ENCODE measurements at regions not wholly inside any gene's neighbourhood (a gene's known extent, or its start where the extent isn't known, plus 50 kb on each side); places are given as distances from the start of the nearest gene placed in this dataset.

GRCh38 chr6:22072949-22073348, 223.9 kb downstream of the PRL start:
- ChIA-PET POLR2A (no interaction called here), CTCF (interaction anchor here (0.7 to 1.5 kb wide), 2 partner anchors 14 to 294 kb away, joined by 3 read pairs; no protein-coding TSS in a partner anchor)
- TF ChIP-seq, protein P1, sequence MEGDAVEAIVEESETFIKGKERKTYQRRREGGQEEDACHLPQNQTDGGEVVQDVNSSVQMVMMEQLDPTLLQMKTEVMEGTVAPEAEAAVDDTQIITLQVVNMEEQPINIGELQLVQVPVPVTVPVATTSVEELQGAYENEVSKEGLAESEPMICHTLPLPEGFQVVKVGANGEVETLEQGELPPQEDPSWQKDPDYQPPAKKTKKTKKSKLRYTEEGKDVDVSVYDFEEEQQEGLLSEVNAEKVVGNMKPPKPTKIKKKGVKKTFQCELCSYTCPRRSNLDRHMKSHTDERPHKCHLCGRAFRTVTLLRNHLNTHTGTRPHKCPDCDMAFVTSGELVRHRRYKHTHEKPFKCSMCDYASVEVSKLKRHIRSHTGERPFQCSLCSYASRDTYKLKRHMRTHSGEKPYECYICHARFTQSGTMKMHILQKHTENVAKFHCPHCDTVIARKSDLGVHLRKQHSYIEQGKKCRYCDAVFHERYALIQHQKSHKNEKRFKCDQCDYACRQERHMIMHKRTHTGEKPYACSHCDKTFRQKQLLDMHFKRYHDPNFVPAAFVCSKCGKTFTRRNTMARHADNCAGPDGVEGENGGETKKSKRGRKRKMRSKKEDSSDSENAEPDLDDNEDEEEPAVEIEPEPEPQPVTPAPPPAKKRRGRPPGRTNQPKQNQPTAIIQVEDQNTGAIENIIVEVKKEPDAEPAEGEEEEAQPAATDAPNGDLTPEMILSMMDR (IDR thresholded peaks at IDR 0.05; ENCODE audit: control extremely low read depth, extremely low read depth, low read depth, missing control alignments), result no peak
- DNase-seq (ENCODE audit: extremely low spot score), result no peak

DNA sequence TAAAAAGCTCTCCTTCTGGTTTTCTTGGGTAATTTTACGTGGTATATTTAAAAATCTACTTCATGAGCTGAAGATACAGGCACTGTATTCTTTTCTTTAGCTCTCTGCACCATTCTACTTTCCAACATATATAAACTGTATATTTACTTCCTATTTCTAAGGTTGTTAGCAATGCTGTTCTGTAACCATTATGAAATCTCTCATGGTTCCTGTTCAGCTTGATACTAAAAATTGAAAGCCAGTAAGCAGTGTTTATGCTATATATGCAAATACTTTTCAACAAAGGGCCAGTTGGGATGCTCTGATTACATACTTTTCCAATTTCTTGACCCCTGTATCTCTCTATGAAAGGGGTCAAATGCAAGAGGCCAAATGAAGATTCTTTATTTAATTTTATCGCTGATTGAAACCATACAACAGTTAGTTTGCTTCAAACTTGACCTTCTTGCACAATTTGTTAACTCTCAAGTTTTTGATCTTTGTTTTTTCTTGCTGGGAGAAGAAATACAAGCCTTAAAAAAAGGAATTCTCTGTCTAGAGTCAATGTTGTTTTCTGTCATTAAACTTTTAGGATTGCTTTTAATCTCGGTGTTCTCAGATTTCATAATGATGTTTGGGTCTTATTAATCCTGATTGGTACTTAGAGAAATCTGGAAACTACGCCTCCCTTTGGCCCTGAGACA, 223.2 kb downstream of the PRL start:
- TF ChIP-seq, protein P1 (IDR thresholded peaks at IDR 0.05; ENCODE audit: control extremely low read depth, extremely low read depth, low read depth, missing control alignments), result no peak
- no peak for DNase-seq (ENCODE audit: extremely low spot score)
- ChIA-PET CTCF (interaction anchor here (0.7 to 1.5 kb wide), 2 partner anchors 13 to 293 kb away, joined by 3 read pairs; no protein-coding TSS in a partner anchor), POLR2A (no interaction called here)

DNA sequence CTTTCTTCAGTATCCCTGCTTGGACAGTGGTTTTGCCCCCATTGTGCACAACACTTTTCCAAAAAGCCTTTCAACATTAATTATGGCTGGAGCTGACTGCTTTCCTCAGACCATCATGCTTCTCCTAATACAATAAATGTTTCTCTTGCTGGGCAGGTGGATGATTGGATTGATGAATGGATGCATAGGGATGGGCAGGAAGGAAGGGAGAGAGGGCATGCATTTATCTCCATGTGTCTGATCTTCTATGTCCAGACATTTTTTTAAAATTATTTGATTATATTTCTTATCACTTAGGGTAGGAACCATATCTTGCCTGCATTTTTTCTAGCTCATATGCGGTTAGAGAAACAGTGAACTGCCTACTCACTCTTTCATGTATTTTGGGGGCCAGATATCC, 218.5 kb downstream of the PRL start:
- ChIA-PET CTCF (interaction anchor here (1.2 to 1.7 kb wide), 2 partner anchors 9 to 14 kb away, joined by 3 to 4 read pairs; no protein-coding TSS in a partner anchor), POLR2A (no interaction called here)
- no peak for DNase-seq (ENCODE audit: extremely low spot score)
- TF ChIP-seq, protein P1 (IDR thresholded peaks at IDR 0.05; ENCODE audit: control extremely low read depth, extremely low read depth, low read depth, missing control alignments), result no peak

- TF ChIP-seq, protein P1 (IDR thresholded peaks at IDR 0.05; ENCODE audit: control extremely low read depth, extremely low read depth, low read depth, missing control alignments), result no peak
- ChIA-PET POLR2A (no interaction called here), CTCF (interaction anchor here (1.7 kb wide), 1 partner anchor 10 kb away, joined by 4 read pairs; no protein-coding TSS in a partner anchor)
- DNase-seq (ENCODE audit: extremely low spot score), result no peak
Observed at GRCh38 chr6:22078802-22079545, 217.9 kb downstream of the PRL start.

DNA sequence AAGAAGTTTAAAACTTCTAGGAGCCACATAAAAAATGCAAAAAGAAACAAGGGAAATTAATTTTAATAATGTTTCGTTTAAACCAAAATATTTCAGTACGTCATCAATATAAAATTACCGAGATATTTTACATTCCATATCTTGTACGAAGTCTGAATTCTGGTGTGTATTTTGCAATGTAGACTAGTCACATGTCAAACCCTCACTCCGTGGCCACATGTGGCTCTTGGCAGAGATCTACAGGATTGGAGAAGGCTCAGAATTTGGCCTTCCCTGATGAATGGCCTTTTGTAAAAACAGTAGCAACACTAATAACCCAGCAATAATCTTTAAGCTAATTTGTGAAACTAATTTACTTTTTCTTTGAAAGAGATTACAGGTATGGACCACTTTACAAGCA, 217.1 kb downstream of the PRL start:
- TF ChIP-seq, protein P1 (IDR thresholded peaks at IDR 0.05; ENCODE audit: control extremely low read depth, extremely low read depth, low read depth, missing control alignments), result no peak
- POLR2A ChIA-PET, result no interaction called here
- DNase-seq (ENCODE audit: extremely low spot score), result no peak

GRCh38 chr6:22081709-22082108, 215.1 kb downstream of the PRL start:
- POLR2A ChIA-PET, result no interaction called here
- CTCF ChIA-PET, result no interaction called here
- TF ChIP-seq, protein P1 (IDR thresholded peaks at IDR 0.05; ENCODE audit: control extremely low read depth, extremely low read depth, low read depth, missing control alignments), result no peak
- DNase-seq (ENCODE audit: extremely low spot score), result no peak

More for the DNA sequence above, 217.1 kb downstream of the PRL start:
- CTCF ChIA-PET, result interaction anchor here (1.1 to 1.4 kb wide), 2 partner anchors 11 to 14 kb away, joined by 3 read pairs; no protein-coding TSS in a partner anchor
